Keratinocyte (primary cell): ENCODE measurements at regions not wholly inside any gene's neighbourhood (a gene's known extent, or its start where the extent isn't known, plus 50 kb on each side); places are given as distances from the start of the nearest gene placed in this dataset.

Experiments used
- DNase-seq: peaks from one replicate; pipeline ENCODE4 v3.0.0-alpha.2; 2011; ENCODE audit warnings: low read depth, missing footprints, low spot score
- FAIRE-seq: peaks from 2 replicates; lab custom pipeline; 2011; peaks lifted over from hg19 to GRCh38; lab: Jason Lieb, UNC
- H2AFZ ChIP-seq: 2 replicates; pipeline ENCODE4 v1.6.0; 2012; ENCODE audit warnings: low read length, control low read depth, inconsistent platforms; ENCODE audit not compliant: control insufficient read depth
- H3K27ac ChIP-seq: 2 replicates; pipeline ENCODE4 v1.5.1; 2011; ENCODE audit warnings: low read length; ENCODE audit not compliant: control insufficient read depth, insufficient read depth
- H3K27me3 ChIP-seq: 3 replicates; pipeline ENCODE4 v1.6.0; 2011; ENCODE audit warnings: low read length; ENCODE audit not compliant: control insufficient read depth, insufficient read depth; ENCODE audit errors: extremely low read depth
- H3K36me3 ChIP-seq, 2 experiments: 2 replicates in 1 of 2; 3 replicates in 1 of 2; pipeline ENCODE4 v1.5.1; 2011; ENCODE audit warnings: low read length in 2 of 2, mild to moderate bottlenecking in 1 of 2; ENCODE audit not compliant: control insufficient read depth in 2 of 2, insufficient read depth in 2 of 2; ENCODE audit errors: extremely low read depth in 1 of 2
- H3K4me1 ChIP-seq: 3 replicates; pipeline ENCODE4 v1.5.1; 2011; ENCODE audit warnings: low read length; ENCODE audit not compliant: control insufficient read depth, insufficient read depth; ENCODE audit errors: extremely low read depth
- H3K4me2 ChIP-seq: 3 replicates; pipeline ENCODE4 v1.6.0; 2011; ENCODE audit warnings: low read depth, low read length; ENCODE audit not compliant: control insufficient read depth, insufficient read depth; ENCODE audit errors: extremely low read depth
- H3K4me3 ChIP-seq, 3 experiments: fragments of 200-600 bp in 1 of 3; sonication (generic) in 1 of 3; 2 replicates in 2 of 3; 3 replicates in 1 of 3; pipeline ENCODE4 v1.5.1; 2011 to 2016; ENCODE audit warnings: low read length in 3 of 3, mild to moderate bottlenecking in 3 of 3, control low read depth in 2 of 3, inconsistent platforms in 1 of 3, low read depth in 1 of 3, mixed read lengths in 1 of 3, mixed run types in 1 of 3, moderate library complexity in 1 of 3; ENCODE audit not compliant: control insufficient read depth in 2 of 3, insufficient read depth in 2 of 3; ENCODE audit errors: extremely low read depth in 1 of 3
- H3K79me2 ChIP-seq: 2 replicates; pipeline ENCODE4 v1.6.0; 2012; ENCODE audit warnings: low read length; ENCODE audit not compliant: control insufficient read depth, insufficient read depth
- H3K9ac ChIP-seq: 3 replicates; pipeline ENCODE4 v1.6.0; 2011; ENCODE audit warnings: low read length; ENCODE audit not compliant: control insufficient read depth, insufficient read depth; ENCODE audit errors: extremely low read depth
- H3K9me1 ChIP-seq: 3 replicates; pipeline ENCODE4 v1.6.0; 2011; ENCODE audit warnings: low read length; ENCODE audit not compliant: control insufficient read depth, insufficient read depth; ENCODE audit errors: extremely low read depth
- H3K9me3 ChIP-seq: 2 replicates; pipeline ENCODE4 v1.5.1; 2012; ENCODE audit warnings: low read depth, low read length; ENCODE audit not compliant: control insufficient read depth
- H4K20me1 ChIP-seq: 3 replicates; pipeline ENCODE4 v1.6.0; 2011; ENCODE audit warnings: low read length; ENCODE audit not compliant: control insufficient read depth, insufficient read depth; ENCODE audit errors: extremely low read depth
- CTCF ChIP-seq, 3 experiments: IDR thresholded peaks in 1 of 3; conservative IDR thresholded peaks in 1 of 3; optimal IDR thresholded peaks in 1 of 3; 2 replicates in 2 of 3; 3 replicates in 1 of 3; pipeline versions ENCODE3 to v1.5.1; 2011; ENCODE audit warnings: low read length in 3 of 3, mild to moderate bottlenecking in 3 of 3, moderate library complexity in 2 of 3, control low read depth in 1 of 3, inconsistent platforms in 1 of 3; ENCODE audit not compliant: insufficient read depth in 2 of 3; ENCODE audit errors: extremely low read depth in 1 of 3
- EZH2 ChIP-seq: IDR thresholded peaks from one replicate; pipeline ENCODE4 v1.6.1; 2012; ENCODE audit warnings: inconsistent platforms, mild to moderate bottlenecking, low read length, moderate library complexity
- dilution Hi-C: fragments of 300-500 bp; cut with MboI; formaldehyde crosslinking; loops from one replicate; pipeline ENCODE4 v1.7.0; 2020; ENCODE audit warnings: low sequenced_read_pairs; ENCODE audit not compliant: extremely low pct_ligation_motif_present

GRCh38 chr6:97629180-97629579 is 346.2 kb upstream of the MMS22L start:
- Histone ChIP-seq H3K36me3 (no peaks in the 10 kb centered on the region), H4K20me1 (no peaks in the 10 kb centered on the region), H2AFZ (no peak overlapping the region), H3K9ac (no peak overlapping the region), H3K4me2 (no peak overlapping the region), H3K27me3 (no peaks in the 10 kb centered on the region), H3K4me3 (no peak overlapping the region), H3K9me3 (no peaks in the 10 kb centered on the region), H3K27ac (no peak overlapping the region), H3K9me1 (no peaks in the 10 kb centered on the region), H3K79me2 (no peaks in the 10 kb centered on the region), H3K4me1 (peaks cover 6% of the 10 kb centered on the region)
- no peak for DNase-seq
- no peak for FAIRE-seq
- no peak for TF ChIP-seq CTCF (optimal IDR thresholded peaks at IDR 0.05 in 1 of 3, IDR thresholded peaks at IDR 0.05 in 1 of 3, conservative IDR thresholded peaks at IDR 0.05 in 1 of 3; ENCODE audit: extremely low read depth in 1 of 3, insufficient read depth in 2 of 3, low read length in 3 of 3)
- no peak for TF ChIP-seq EZH2
- dilution Hi-C loops, result no loop called here

- H3K4me3 ChIP-seq, result no peak overlapping the region
- no peaks in the 10 kb centered on the region for H3K36me3 ChIP-seq
- no peak overlapping the region for H3K27ac ChIP-seq
- peak; percentile 32 for DNase-seq
- no peak overlapping the region for H3K9ac ChIP-seq
- H3K9me3 ChIP-seq, result no peaks in the 10 kb centered on the region
- H3K79me2 ChIP-seq, result no peaks in the 10 kb centered on the region
- H3K9me1 ChIP-seq, result no peaks in the 10 kb centered on the region
- H2AFZ ChIP-seq, result no peak overlapping the region
- H3K4me2 ChIP-seq, result peak overlapping the region; percentile 3
- peaks cover 6% of the 10 kb centered on the region for H3K4me1 ChIP-seq
- dilution Hi-C loops, result no loop called here
- peak; percentile 77 for FAIRE-seq
- H4K20me1 ChIP-seq, result no peaks in the 10 kb centered on the region
- H3K27me3 ChIP-seq, result no peaks in the 10 kb centered on the region
- TF ChIP-seq EZH2 (no peak), CTCF (optimal IDR thresholded peaks at IDR 0.05 in 1 of 3, IDR thresholded peaks at IDR 0.05 in 1 of 3, conservative IDR thresholded peaks at IDR 0.05 in 1 of 3; ENCODE audit: extremely low read depth in 1 of 3, insufficient read depth in 2 of 3, low read length in 3 of 3) (no peak)
Observed at GRCh38 chr6:97630604-97631003, 347.6 kb upstream of the MMS22L start.
